Choroid plexus epithelial cell (primary cell): ENCODE measurements at regions not wholly inside any gene's neighbourhood (a gene's known extent, or its start where the extent isn't known, plus 50 kb on each side); places are given as distances from the start of the nearest gene placed in this dataset.

ENCODE experiments used
- DNase-seq: peaks from one replicate; pipeline ENCODE4 v3.0.0-alpha.2; 2010; ENCODE audit warnings: low read depth
- H3K4me3 ChIP-seq: 2 replicates; pipeline ENCODE4 v1.5.1; 2011; ENCODE audit warnings: low read depth, mild to moderate bottlenecking, control low read depth, low read length, moderate library complexity
- CTCF ChIP-seq: conservative IDR thresholded peaks from 2 replicates; pipeline ENCODE4 v1.5.1; 2011; ENCODE audit warnings: low read depth, mild to moderate bottlenecking, control low read depth, inconsistent platforms, low read length, moderate library complexity

DNA sequence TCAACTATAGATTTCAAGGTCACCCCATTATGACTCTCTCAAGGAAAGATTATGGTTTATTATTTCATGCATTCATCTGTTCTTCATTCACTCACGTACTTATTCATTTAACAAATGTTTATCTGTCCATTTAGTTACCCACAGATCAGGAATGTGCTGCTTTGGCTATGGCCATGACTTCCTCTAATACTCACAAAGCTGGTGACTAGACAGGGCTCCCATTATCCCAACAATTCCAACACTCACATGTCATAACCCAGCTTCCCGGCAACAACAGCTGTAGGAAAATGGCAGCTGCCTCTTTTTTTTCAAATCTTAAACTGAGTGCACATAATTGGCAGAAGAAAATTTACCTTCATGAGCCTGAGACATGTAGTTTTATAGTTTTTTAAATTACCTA is 190.8 kb upstream of the CCDC196 start:
- no peak for DNase-seq
- no peak overlapping the region for H3K4me3 ChIP-seq
- TF ChIP-seq CTCF, result no peak

- H3K4me3 ChIP-seq, result no peak overlapping the region
- no peak for DNase-seq
- no peak for TF ChIP-seq CTCF
Observed at GRCh38 chr14:66300886-66301285, 185.3 kb upstream of the CCDC196 start.

DNA sequence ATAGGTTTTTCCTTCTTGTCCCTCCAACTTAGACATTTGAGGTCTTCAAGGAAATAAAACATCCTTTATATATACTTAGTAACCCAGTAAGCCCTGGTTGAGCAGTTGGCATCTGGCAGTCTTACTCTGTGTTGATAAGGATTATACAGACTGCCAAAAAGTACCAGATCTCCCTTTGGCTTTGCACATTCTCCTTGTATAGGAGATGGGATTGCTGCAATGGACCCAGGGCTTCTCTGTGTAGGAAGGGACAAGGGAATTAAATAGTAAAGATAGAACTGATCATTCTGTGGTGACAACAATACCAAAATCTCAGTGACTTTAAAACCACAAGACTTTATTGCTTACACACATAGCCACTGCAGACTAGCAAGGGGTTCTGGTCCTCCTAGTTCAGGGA is 180.1 kb upstream of the CCDC196 start:
- DNase-seq, result no peak
- no peak for TF ChIP-seq CTCF
- H3K4me3 ChIP-seq, result no peak overlapping the region

DNA sequence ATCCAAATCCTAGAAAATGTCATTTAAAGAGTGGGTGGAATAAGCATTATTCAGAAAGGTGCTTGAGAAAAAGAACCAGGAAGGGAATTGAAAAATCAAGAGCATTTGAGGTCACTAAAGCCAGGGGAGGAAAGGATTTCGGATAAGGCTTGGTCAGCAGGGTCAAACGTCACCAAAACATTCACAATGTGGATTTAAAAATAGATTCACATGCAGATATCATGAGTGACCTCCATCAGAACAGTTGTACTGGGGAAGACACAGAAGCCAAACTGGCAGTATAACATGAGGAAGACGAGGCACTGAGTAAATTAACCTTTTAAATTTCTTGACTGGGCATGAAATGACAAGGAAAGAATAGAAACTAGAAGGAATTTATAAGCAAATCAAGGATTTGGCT is 175.1 kb upstream of the CCDC196 start:
- DNase-seq, result no peak
- H3K4me3 ChIP-seq, result no peak overlapping the region
- TF ChIP-seq CTCF, result no peak

- no peak for DNase-seq
- TF ChIP-seq CTCF, result no peak
- H3K4me3 ChIP-seq, result no peak overlapping the region
Observed at GRCh38 chr14:66311990-66312389, 174.2 kb upstream of the CCDC196 start.

GRCh38 chr14:66312451-66312850 is 173.7 kb upstream of the CCDC196 start:
- TF ChIP-seq CTCF, result no peak
- no peak for DNase-seq
- H3K4me3 ChIP-seq, result no peak overlapping the region

DNA sequence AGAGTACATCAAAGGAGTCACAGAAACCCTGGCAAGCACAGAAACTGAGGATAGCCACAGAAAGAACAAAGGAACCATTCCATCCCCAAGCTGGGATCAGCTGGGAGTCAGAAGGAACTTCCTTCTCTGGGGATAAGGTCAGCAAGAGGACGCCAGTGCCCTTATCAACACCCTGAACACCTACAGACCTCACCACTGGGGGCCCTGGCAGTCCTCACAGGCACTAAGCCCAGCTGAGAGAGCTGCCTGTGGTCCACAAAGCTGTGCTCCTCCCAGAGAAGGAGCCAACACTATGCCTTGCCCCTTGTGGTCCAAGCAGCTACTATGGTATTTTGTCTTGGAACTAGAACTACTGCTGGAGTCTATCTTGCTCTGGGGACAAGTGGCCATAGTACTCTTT is 171.1 kb upstream of the CCDC196 start:
- no peak overlapping the region for H3K4me3 ChIP-seq
- no peak for TF ChIP-seq CTCF
- no peak for DNase-seq
